GM12878 (cell line): ENCODE measurements at regions not wholly inside any gene's neighbourhood (a gene's known extent, or its start where the extent isn't known, plus 50 kb on each side); places are given as distances from the start of the nearest gene placed in this dataset.

Experiments
- CTCF ChIP-seq, 3 experiments: IDR thresholded peaks in 2 of 3; conservative IDR thresholded peaks in 1 of 3; 2 replicates each; pipeline ENCODE4 v1.5.1; 2011; ENCODE audit warnings: low read depth in 3 of 3, low read length in 3 of 3, mild to moderate bottlenecking in 3 of 3, control low read depth in 2 of 3, moderate library complexity in 2 of 3, inconsistent platforms in 1 of 3, mixed read lengths in 1 of 3; ENCODE audit not compliant: control insufficient read depth in 2 of 3, insufficient read depth in 1 of 3; ENCODE audit errors: extremely low read depth in 1 of 3
- EP300 ChIP-seq, 2 experiments: fragments of 150-350 bp in 1 of 2; IDR thresholded peaks; 2 replicates each; pipeline ENCODE4 v1.6.1; 2011 to 2012; ENCODE audit warnings: low read depth in 2 of 2, low read length in 2 of 2, borderline replicate concordance in 1 of 2, improper control_type of control experiment in 1 of 2, inconsistent platforms in 1 of 2; ENCODE audit not compliant: control insufficient read depth in 1 of 2
- HDGF ChIP-seq: fragments of 450-650 bp; IDR thresholded peaks from 2 replicates; pipeline ENCODE4 v1.6.1; 2016; ENCODE audit warnings: antibody characterized with exemption
- PAX5 ChIP-seq: IDR thresholded peaks from 2 replicates; pipeline ENCODE4 v1.6.1; 2011; ENCODE audit warnings: low read depth, low read length, borderline replicate concordance
- SP1 ChIP-seq: IDR thresholded peaks from one replicate; pipeline ENCODE4 v1.6.1; 2011; ENCODE audit warnings: low read depth, low read length
- TBL1XR1 ChIP-seq: IDR thresholded peaks from 2 replicates; pipeline ENCODE4 v1.6.1; 2012; ENCODE audit warnings: low read depth, low read length, improper control_type of control experiment
- YY1 ChIP-seq: IDR thresholded peaks from 2 replicates; pipeline ENCODE4 v1.6.1; 2011; ENCODE audit warnings: low read depth, mild to moderate bottlenecking, low read length
- ZNF217 ChIP-seq: fragments of 450-650 bp; IDR thresholded peaks from 2 replicates; pipeline ENCODE4 v1.6.1; 2017; ENCODE audit warnings: antibody characterized with exemption, mild to moderate bottlenecking
- TF ChIP-seq, protein P1 (sequence below): IDR thresholded peaks from 2 replicates; pipeline ENCODE4 v1.6.1; 2011; ENCODE audit warnings: low read depth, mild to moderate bottlenecking, low read length, moderate library complexity, borderline replicate concordance; ENCODE audit errors: extremely low read depth

- no peak for TF ChIP-seq PAX5
- no peak for TF ChIP-seq HDGF
- TF ChIP-seq, protein P1, sequence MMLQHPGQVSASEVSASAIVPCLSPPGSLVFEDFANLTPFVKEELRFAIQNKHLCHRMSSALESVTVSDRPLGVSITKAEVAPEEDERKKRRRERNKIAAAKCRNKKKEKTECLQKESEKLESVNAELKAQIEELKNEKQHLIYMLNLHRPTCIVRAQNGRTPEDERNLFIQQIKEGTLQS: no peak
- TF ChIP-seq SP1: no peak
- TF ChIP-seq YY1: no peak
- TF ChIP-seq CTCF (IDR thresholded peaks at IDR 0.05 in 2 of 3, conservative IDR thresholded peaks at IDR 0.05 in 1 of 3; ENCODE audit: control insufficient read depth in 2 of 3, extremely low read depth in 1 of 3, insufficient read depth in 1 of 3, low read depth in 3 of 3, low read length in 3 of 3): no peak
- TF ChIP-seq TBL1XR1: no peak
- no peak for TF ChIP-seq ZNF217
- no peak for TF ChIP-seq EP300 (IDR thresholded peaks at IDR 0.05; ENCODE audit: borderline replicate concordance in 1 of 2, control insufficient read depth in 1 of 2, low read depth in 2 of 2, low read length in 2 of 2)
Observed at GRCh38 chr14:83713732-83714131, 1816.2 kb upstream of the FLRT2 start.
